ENCODE measurements at regions not wholly inside any gene's neighbourhood (a gene's known extent, or its start where the extent isn't known, plus 50 kb on each side); places are given as distances from the start of the nearest gene placed in this dataset.
"Not testable (repeated sequence)": the region's sequence is repeated elsewhere in the genome, so short reads cannot be mapped to it uniquely, and the experiment has no call there.

- TF ChIP-seq CTCF, POLR2A (IDR thresholded peaks at IDR 0.05): not testable (repeated sequence)
Measured at GRCh38 chr4:95952538-95952937, 112.6 kb downstream of the PDHA2 start.
